ENCODE measurements at regions not wholly inside any gene's neighbourhood (a gene's known extent, or its start where the extent isn't known, plus 50 kb on each side); places are given as distances from the start of the nearest gene placed in this dataset.

- no peaks in the 10 kb centered on the region for H3K27me3 ChIP-seq (ENCODE audit: insufficient read depth, insufficient read length)
- DNase-seq (ENCODE audit: low read depth, low spot score): no peak
- H3K9me3 ChIP-seq (ENCODE audit: insufficient read depth, low read length): no peaks in the 10 kb centered on the region
- no peak for TF ChIP-seq ZNF274 (IDR thresholded peaks at IDR 0.05; ENCODE audit: low read depth, low read length)
- no peak for TF ChIP-seq YY1 (IDR thresholded peaks at IDR 0.05; ENCODE audit: insufficient read depth, insufficient read length)
- no peak for TF ChIP-seq SUZ12 (IDR thresholded peaks at IDR 0.05; ENCODE audit: extremely low read depth, insufficient read depth, insufficient read length)
- no peak overlapping the region for H3K9ac ChIP-seq (ENCODE audit: insufficient read length, low read depth)
- no peaks in the 10 kb centered on the region for H3K4me1 ChIP-seq (ENCODE audit: insufficient read depth, insufficient read length)
- H3K4me3 ChIP-seq (ENCODE audit: insufficient read length, low read depth): no peak overlapping the region
- no peaks in the 10 kb centered on the region for H3K36me3 ChIP-seq (ENCODE audit: insufficient read depth, insufficient read length, low read length)
Measured at GRCh38 chr2:164220265-164220664, 401.0 kb downstream of the GRB14 start.

- Histone ChIP-seq H3K4me3 (ENCODE audit: insufficient read length, low read depth) (no peak overlapping the region), H3K9me3 (ENCODE audit: insufficient read depth, low read length) (no peaks in the 10 kb centered on the region), H3K36me3 (ENCODE audit: insufficient read depth, insufficient read length, low read length) (no peaks in the 10 kb centered on the region), H3K27me3 (ENCODE audit: insufficient read depth, insufficient read length) (no peaks in the 10 kb centered on the region), H3K4me1 (ENCODE audit: insufficient read depth, insufficient read length) (no peaks in the 10 kb centered on the region), H3K9ac (ENCODE audit: insufficient read length, low read depth) (no peak overlapping the region)
- no peak for TF ChIP-seq ZNF274 (IDR thresholded peaks at IDR 0.05; ENCODE audit: low read depth, low read length)
- TF ChIP-seq YY1 (IDR thresholded peaks at IDR 0.05; ENCODE audit: insufficient read depth, insufficient read length): no peak
- no peak for TF ChIP-seq SUZ12 (IDR thresholded peaks at IDR 0.05; ENCODE audit: extremely low read depth, insufficient read depth, insufficient read length)
- DNase-seq (ENCODE audit: low read depth, low spot score): no peak
Measured at GRCh38 chr2:164213916-164214315, 407.4 kb downstream of the GRB14 start.

GRCh38 chr2:164205347-164205746 lies 415.9 kb downstream of the GRB14 start:
- Histone ChIP-seq H3K9ac (ENCODE audit: insufficient read length, low read depth) (no peak overlapping the region), H3K27me3 (ENCODE audit: insufficient read depth, insufficient read length) (no peaks in the 10 kb centered on the region), H3K9me3 (ENCODE audit: insufficient read depth, low read length) (no peaks in the 10 kb centered on the region), H3K4me1 (ENCODE audit: insufficient read depth, insufficient read length) (peaks cover 1% of the 10 kb centered on the region), H3K36me3 (ENCODE audit: insufficient read depth, insufficient read length, low read length) (no peaks in the 10 kb centered on the region), H3K4me3 (ENCODE audit: insufficient read length, low read depth) (no peak overlapping the region)
- DNase-seq (ENCODE audit: low read depth, low spot score): no peak
- TF ChIP-seq YY1 (IDR thresholded peaks at IDR 0.05; ENCODE audit: insufficient read depth, insufficient read length) (no peak), ZNF274 (IDR thresholded peaks at IDR 0.05; ENCODE audit: low read depth, low read length) (no peak), SUZ12 (IDR thresholded peaks at IDR 0.05; ENCODE audit: extremely low read depth, insufficient read depth, insufficient read length) (no peak)

DNA sequence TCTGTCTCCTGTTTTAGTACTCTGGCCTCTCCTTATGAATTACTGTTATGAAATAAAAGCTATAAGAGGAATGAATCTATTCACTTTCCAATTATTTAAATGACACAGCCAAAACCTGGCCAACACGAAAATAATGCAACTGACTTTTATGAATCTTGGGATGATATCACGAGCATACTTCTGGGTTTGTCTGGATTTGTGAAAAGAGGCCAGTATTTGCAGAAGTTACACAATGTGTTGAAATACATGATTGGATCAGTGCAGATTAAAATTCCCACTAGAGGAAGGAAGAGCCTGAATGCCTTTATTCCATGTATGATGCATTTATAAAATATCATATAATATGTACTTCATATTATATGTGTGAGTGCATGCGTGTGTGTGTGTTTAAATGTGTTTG lies 418.2 kb downstream of the GRB14 start:
- Histone ChIP-seq H3K4me1 (ENCODE audit: insufficient read depth, insufficient read length) (peaks cover 1% of the 10 kb centered on the region), H3K9ac (ENCODE audit: insufficient read length, low read depth) (no peak overlapping the region), H3K4me3 (ENCODE audit: insufficient read length, low read depth) (no peak overlapping the region), H3K9me3 (ENCODE audit: insufficient read depth, low read length) (no peaks in the 10 kb centered on the region), H3K36me3 (ENCODE audit: insufficient read depth, insufficient read length, low read length) (no peaks in the 10 kb centered on the region), H3K27me3 (ENCODE audit: insufficient read depth, insufficient read length) (no peaks in the 10 kb centered on the region)
- no peak for TF ChIP-seq ZNF274 (IDR thresholded peaks at IDR 0.05; ENCODE audit: low read depth, low read length)
- no peak for TF ChIP-seq YY1 (IDR thresholded peaks at IDR 0.05; ENCODE audit: insufficient read depth, insufficient read length)
- no peak for TF ChIP-seq SUZ12 (IDR thresholded peaks at IDR 0.05; ENCODE audit: extremely low read depth, insufficient read depth, insufficient read length)
- no peak for DNase-seq (ENCODE audit: low read depth, low spot score)

DNA sequence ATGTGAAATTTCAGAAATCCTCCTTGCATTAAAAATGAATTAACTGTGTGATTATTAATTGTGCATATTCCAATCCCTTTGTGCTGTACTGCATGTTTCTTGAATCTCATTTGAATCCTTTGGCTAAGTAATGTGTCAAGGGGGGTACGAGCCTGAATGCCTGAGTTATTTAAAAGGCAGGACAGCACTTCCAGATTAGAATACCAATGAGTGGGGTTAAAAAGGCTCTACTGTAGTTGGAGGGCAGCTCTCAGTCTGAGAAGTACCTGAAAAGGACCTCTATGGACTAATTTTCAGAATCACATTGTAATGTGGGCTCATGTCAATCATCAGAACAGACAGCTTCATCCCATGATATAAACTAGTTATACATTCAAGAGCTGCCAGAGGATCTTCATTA lies 423.0 kb downstream of the GRB14 start:
- Histone ChIP-seq H3K36me3 (ENCODE audit: insufficient read depth, insufficient read length, low read length) (no peaks in the 10 kb centered on the region), H3K4me1 (ENCODE audit: insufficient read depth, insufficient read length) (no peaks in the 10 kb centered on the region), H3K9me3 (ENCODE audit: insufficient read depth, low read length) (no peaks in the 10 kb centered on the region), H3K27me3 (ENCODE audit: insufficient read depth, insufficient read length) (no peaks in the 10 kb centered on the region), H3K9ac (ENCODE audit: insufficient read length, low read depth) (no peak overlapping the region), H3K4me3 (ENCODE audit: insufficient read length, low read depth) (no peak overlapping the region)
- DNase-seq (ENCODE audit: low read depth, low spot score): no peak
- TF ChIP-seq SUZ12 (IDR thresholded peaks at IDR 0.05; ENCODE audit: extremely low read depth, insufficient read depth, insufficient read length) (no peak), YY1 (IDR thresholded peaks at IDR 0.05; ENCODE audit: insufficient read depth, insufficient read length) (no peak), ZNF274 (IDR thresholded peaks at IDR 0.05; ENCODE audit: low read depth, low read length) (no peak)

- Histone ChIP-seq H3K4me1 (ENCODE audit: insufficient read depth, insufficient read length) (no peaks in the 10 kb centered on the region), H3K36me3 (ENCODE audit: insufficient read depth, insufficient read length, low read length) (no peaks in the 10 kb centered on the region), H3K9ac (ENCODE audit: insufficient read length, low read depth) (no peak overlapping the region), H3K27me3 (ENCODE audit: insufficient read depth, insufficient read length) (no peaks in the 10 kb centered on the region), H3K4me3 (ENCODE audit: insufficient read length, low read depth) (no peak overlapping the region), H3K9me3 (ENCODE audit: insufficient read depth, low read length) (no peaks in the 10 kb centered on the region)
- TF ChIP-seq ZNF274 (IDR thresholded peaks at IDR 0.05; ENCODE audit: low read depth, low read length): no peak
- no peak for TF ChIP-seq SUZ12 (IDR thresholded peaks at IDR 0.05; ENCODE audit: extremely low read depth, insufficient read depth, insufficient read length)
- TF ChIP-seq YY1 (IDR thresholded peaks at IDR 0.05; ENCODE audit: insufficient read depth, insufficient read length): no peak
- no peak for DNase-seq (ENCODE audit: low read depth, low spot score)
Measured at GRCh38 chr2:164190700-164191099, 430.6 kb downstream of the GRB14 start.

- no peak for DNase-seq (ENCODE audit: low read depth, low spot score)
- no peaks in the 10 kb centered on the region for H3K9me3 ChIP-seq (ENCODE audit: insufficient read depth, low read length)
- no peak overlapping the region for H3K4me3 ChIP-seq (ENCODE audit: insufficient read length, low read depth)
- H3K36me3 ChIP-seq (ENCODE audit: insufficient read depth, insufficient read length, low read length): no peaks in the 10 kb centered on the region
- no peak overlapping the region for H3K9ac ChIP-seq (ENCODE audit: insufficient read length, low read depth)
- TF ChIP-seq ZNF274 (IDR thresholded peaks at IDR 0.05; ENCODE audit: low read depth, low read length): no peak
- no peak for TF ChIP-seq SUZ12 (IDR thresholded peaks at IDR 0.05; ENCODE audit: extremely low read depth, insufficient read depth, insufficient read length)
- TF ChIP-seq YY1 (IDR thresholded peaks at IDR 0.05; ENCODE audit: insufficient read depth, insufficient read length): no peak
- no peaks in the 10 kb centered on the region for H3K4me1 ChIP-seq (ENCODE audit: insufficient read depth, insufficient read length)
- no peaks in the 10 kb centered on the region for H3K27me3 ChIP-seq (ENCODE audit: insufficient read depth, insufficient read length)
Measured at GRCh38 chr2:164189851-164190250, 431.4 kb downstream of the GRB14 start.

DNA sequence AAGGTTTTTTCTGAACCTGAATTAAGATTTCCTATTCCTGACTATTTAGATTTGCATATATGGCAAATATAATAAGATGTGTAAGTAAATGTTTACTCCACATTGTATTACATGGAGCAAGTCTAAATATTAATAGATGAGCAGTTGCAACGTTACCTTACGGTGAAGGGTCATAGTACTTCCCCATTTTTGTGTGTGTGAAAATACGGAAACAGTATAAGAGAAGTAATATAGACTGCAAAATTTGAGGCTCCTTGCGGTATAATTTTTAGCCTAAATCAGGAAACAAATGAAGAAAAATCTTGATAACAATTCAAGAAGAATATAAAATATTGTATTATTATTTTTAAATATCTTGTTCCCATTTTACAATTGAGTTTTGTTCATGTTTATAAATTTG lies 434.2 kb downstream of the GRB14 start:
- Histone ChIP-seq H3K9me3 (ENCODE audit: insufficient read depth, low read length) (no peaks in the 10 kb centered on the region), H3K4me3 (ENCODE audit: insufficient read length, low read depth) (no peak overlapping the region), H3K36me3 (ENCODE audit: insufficient read depth, insufficient read length, low read length) (no peaks in the 10 kb centered on the region), H3K4me1 (ENCODE audit: insufficient read depth, insufficient read length) (no peaks in the 10 kb centered on the region), H3K9ac (ENCODE audit: insufficient read length, low read depth) (no peak overlapping the region), H3K27me3 (ENCODE audit: insufficient read depth, insufficient read length) (no peaks in the 10 kb centered on the region)
- no peak for DNase-seq (ENCODE audit: low read depth, low spot score)
- TF ChIP-seq YY1 (IDR thresholded peaks at IDR 0.05; ENCODE audit: insufficient read depth, insufficient read length) (no peak), SUZ12 (IDR thresholded peaks at IDR 0.05; ENCODE audit: extremely low read depth, insufficient read depth, insufficient read length) (no peak), ZNF274 (IDR thresholded peaks at IDR 0.05; ENCODE audit: low read depth, low read length) (no peak)

Measured in NT2/D1 (cell line).